ENCODE measurements at regions not wholly inside any gene's neighbourhood (a gene's known extent, or its start where the extent isn't known, plus 50 kb on each side); places are given as distances from the start of the nearest gene placed in this dataset.

GRCh38 chr2:199055336-199055735 is 402.4 kb downstream of the SATB2 start:
- no peak for TF ChIP-seq CTCF (IDR thresholded peaks at IDR 0.05; ENCODE audit: low read depth, low read length)
- TF ChIP-seq EZH2phosphoT487 (IDR thresholded peaks at IDR 0.05; ENCODE audit: low read depth) = no peak

Data from OCI-LY3 (cell line).